ENCODE measurements at regions not wholly inside any gene's neighbourhood (a gene's known extent, or its start where the extent isn't known, plus 50 kb on each side); places are given as distances from the start of the nearest gene placed in this dataset.

GRCh38 chr16:60120586-60120985, 1386.5 kb upstream of the GOT2 start:
- in situ Hi-C loops (cut with MboI) (no loop called here), intact Hi-C loops (cut with micrococcal nuclease; ENCODE audit: unreplicated experiment) (no loop called here)
- DNase-seq (ENCODE audit: low read depth, low spot score): no peak
- no peak overlapping the region for H3K9ac ChIP-seq (ENCODE audit: control insufficient read depth, insufficient read depth, low read length)
- H3K79me2 ChIP-seq (ENCODE audit: control insufficient read depth, insufficient read depth, low read length): no peaks in the 10 kb centered on the region
- H3K27ac ChIP-seq (ENCODE audit: control insufficient read depth, insufficient read depth): no peak overlapping the region
- no peak overlapping the region for H3K4me3 ChIP-seq
- FAIRE-seq: no peak
- CTCF ChIA-PET: no interaction called here
- WGBS (ENCODE audit: insufficient coverage, insufficient replicate concordance, low lambda C conversion rate, missing lambda C conversion rate): 18% methylated on average over 14 of the region's 14 CpGs
- no peak for TF ChIP-seq RCOR1 (conservative IDR thresholded peaks at IDR 0.05; ENCODE audit: low read depth, low read length)
- no peak for TF ChIP-seq ESRRA (IDR thresholded peaks at IDR 0.05; ENCODE audit: low read length)
- no peak for TF ChIP-seq BCL11A (IDR thresholded peaks at IDR 0.05; ENCODE audit: low read depth, low read length)
- no peak for TF ChIP-seq ZNF207 (IDR thresholded peaks at IDR 0.05; ENCODE audit: borderline replicate concordance)
- no peak for TF ChIP-seq RAD21 (IDR thresholded peaks at IDR 0.05; ENCODE audit: insufficient read depth, low read depth, low read length)
- no peak for TF ChIP-seq PAX8 (IDR thresholded peaks at IDR 0.05)
- TF ChIP-seq RAD51 (IDR thresholded peaks at IDR 0.05): no peak
- TF ChIP-seq ZNF217 (IDR thresholded peaks at IDR 0.05): no peak
- TF ChIP-seq BRCA1 (IDR thresholded peaks at IDR 0.05; ENCODE audit: low read depth, low read length): no peak
- TF ChIP-seq, protein P1, sequence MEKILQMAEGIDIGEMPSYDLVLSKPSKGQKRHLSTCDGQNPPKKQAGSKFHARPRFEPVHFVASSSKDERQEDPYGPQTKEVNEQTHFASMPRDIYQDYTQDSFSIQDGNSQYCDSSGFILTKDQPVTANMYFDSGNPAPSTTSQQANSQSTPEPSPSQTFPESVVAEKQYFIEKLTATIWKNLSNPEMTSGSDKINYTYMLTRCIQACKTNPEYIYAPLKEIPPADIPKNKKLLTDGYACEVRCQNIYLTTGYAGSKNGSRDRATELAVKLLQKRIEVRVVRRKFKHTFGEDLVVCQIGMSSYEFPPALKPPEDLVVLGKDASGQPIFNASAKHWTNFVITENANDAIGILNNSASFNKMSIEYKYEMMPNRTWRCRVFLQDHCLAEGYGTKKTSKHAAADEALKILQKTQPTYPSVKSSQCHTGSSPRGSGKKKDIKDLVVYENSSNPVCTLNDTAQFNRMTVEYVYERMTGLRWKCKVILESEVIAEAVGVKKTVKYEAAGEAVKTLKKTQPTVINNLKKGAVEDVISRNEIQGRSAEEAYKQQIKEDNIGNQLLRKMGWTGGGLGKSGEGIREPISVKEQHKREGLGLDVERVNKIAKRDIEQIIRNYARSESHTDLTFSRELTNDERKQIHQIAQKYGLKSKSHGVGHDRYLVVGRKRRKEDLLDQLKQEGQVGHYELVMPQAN (conservative IDR thresholded peaks at IDR 0.05): no peak
- TF ChIP-seq RB1 (IDR thresholded peaks at IDR 0.05; ENCODE audit: borderline replicate concordance): no peak
- no peak for TF ChIP-seq LARP7 (IDR thresholded peaks at IDR 0.05)
- TF ChIP-seq, protein P2, sequence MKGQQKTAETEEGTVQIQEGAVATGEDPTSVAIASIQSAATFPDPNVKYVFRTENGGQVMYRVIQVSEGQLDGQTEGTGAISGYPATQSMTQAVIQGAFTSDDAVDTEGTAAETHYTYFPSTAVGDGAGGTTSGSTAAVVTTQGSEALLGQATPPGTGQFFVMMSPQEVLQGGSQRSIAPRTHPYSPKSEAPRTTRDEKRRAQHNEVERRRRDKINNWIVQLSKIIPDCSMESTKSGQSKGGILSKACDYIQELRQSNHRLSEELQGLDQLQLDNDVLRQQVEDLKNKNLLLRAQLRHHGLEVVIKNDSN (IDR thresholded peaks at IDR 0.05; ENCODE audit: borderline replicate concordance, extremely low read length, insufficient read depth, low read depth, low read length): no peak
- TF ChIP-seq SIX5 (IDR thresholded peaks at IDR 0.05; ENCODE audit: low read depth, low read length, severe bottlenecking): no peak
- TF ChIP-seq GABPA (IDR thresholded peaks at IDR 0.05; ENCODE audit: low read depth): no peak
- no peak for TF ChIP-seq ATF2 (IDR thresholded peaks at IDR 0.05; ENCODE audit: low read length)
- TF ChIP-seq MTA3 (IDR thresholded peaks at IDR 0.05; ENCODE audit: borderline replicate concordance, low read length): no peak
- TF ChIP-seq TBL1XR1 (IDR thresholded peaks at IDR 0.05; ENCODE audit: low read depth, low read length): no peak
- no peak for TF ChIP-seq ETV6 (conservative IDR thresholded peaks at IDR 0.05 in 1 of 2, IDR thresholded peaks at IDR 0.05 in 1 of 2; ENCODE audit: borderline replicate concordance in 1 of 2, low read depth in 1 of 2)
- SMC1A ChIA-PET (ENCODE audit: uncharacterized antibody, unreplicated experiment): no interaction called here
- no peaks in the 10 kb centered on the region for H4K20me1 ChIP-seq (ENCODE audit: control insufficient read depth, insufficient read depth)
- RAD21 ChIA-PET (ENCODE audit: unreplicated experiment): no interaction called here
- POLR2A ChIA-PET: no interaction called here
- BruUV-seq (replicated peaks): no TSS peak
- no peak overlapping the region for H2AFZ ChIP-seq (ENCODE audit: control insufficient read depth, low read depth, low read length)
- H3K27me3 ChIP-seq (replicated peaks in 1 of 2; ENCODE audit: control insufficient read depth in 2 of 2, insufficient read depth in 2 of 2, low read length in 1 of 2): no peaks in the 10 kb centered on the region
- no peak for ATAC-seq
- no peaks in the 10 kb centered on the region for H3K4me1 ChIP-seq (ENCODE audit: control insufficient read depth, insufficient read depth, low read length)
- H3K9me3 ChIP-seq (replicated peaks; ENCODE audit: control insufficient read depth, insufficient read depth, low read length): no peaks in the 10 kb centered on the region
- H3K4me2 ChIP-seq (ENCODE audit: control insufficient read depth, insufficient read depth): no peak overlapping the region
- H3K36me3 ChIP-seq (ENCODE audit: control insufficient read depth in 2 of 2, insufficient read depth in 2 of 2, low read length in 1 of 2): no peaks in the 10 kb centered on the region
